Mesothelial cell of epicardium (in vitro differentiated cells): ENCODE measurements at regions not wholly inside any gene's neighbourhood (a gene's known extent, or its start where the extent isn't known, plus 50 kb on each side); places are given as distances from the start of the nearest gene placed in this dataset.

Experiments used
- DNase-seq, 2 experiments: peaks; one replicate each; pipeline ENCODE4 v3.0.0; 2021; ENCODE audit warnings: low spot score in 2 of 2; ENCODE audit not compliant: unreplicated experiment in 2 of 2
- H3K27ac Mint-ChIP-seq: 2 replicates; pipeline ENCODE4 v1.8.0; 2021; ENCODE audit warnings: mixed read lengths
- H3K27me3 Mint-ChIP-seq: 2 replicates; pipeline ENCODE4 v1.8.0; 2021; ENCODE audit warnings: low read depth, mixed read lengths
- H3K36me3 Mint-ChIP-seq: 2 replicates; pipeline ENCODE4 v1.8.0; 2021; ENCODE audit warnings: mixed read lengths
- H3K4me1 Mint-ChIP-seq: 2 replicates; pipeline ENCODE4 v1.8.0; 2021; ENCODE audit warnings: mixed read lengths
- H3K4me3 Mint-ChIP-seq: 2 replicates; pipeline ENCODE4 v1.8.0; 2021; ENCODE audit warnings: mild to moderate bottlenecking, moderate library complexity, mixed read lengths
- H3K9me3 Mint-ChIP-seq: 2 replicates; pipeline ENCODE4 v1.8.0; 2021; ENCODE audit warnings: mixed read lengths
- CTCF ChIP-seq: fragments of 200-600 bp; sonication (generic); IDR thresholded peaks from one replicate; pipeline ENCODE4 v1.5.0; 2021; ENCODE audit warnings: antibody characterized with exemption; ENCODE audit not compliant: unreplicated experiment

GRCh38 chr2:204260162-204260877, 285.0 kb upstream of the PARD3B start:
- H3K4me1 Mint-ChIP-seq = peaks cover 24% of the 10 kb centered on the region
- H3K27ac Mint-ChIP-seq = no peak overlapping the region
- no peaks in the 10 kb centered on the region for H3K27me3 Mint-ChIP-seq
- no peaks in the 10 kb centered on the region for H3K36me3 Mint-ChIP-seq
- TF ChIP-seq CTCF = peak; percentile 80
- no peak overlapping the region for H3K4me3 Mint-ChIP-seq
- H3K9me3 Mint-ChIP-seq = no peaks in the 10 kb centered on the region
- peak; percentile 40 to 67 for DNase-seq

- Mint-ChIP-seq H3K4me1 (peaks cover 18% of the 10 kb centered on the region), H3K9me3 (no peaks in the 10 kb centered on the region), H3K4me3 (no peak overlapping the region), H3K27me3 (no peaks in the 10 kb centered on the region), H3K27ac (no peak overlapping the region), H3K36me3 (no peaks in the 10 kb centered on the region)
- DNase-seq = no peak
- no peak for TF ChIP-seq CTCF
Measured at GRCh38 chr2:204260901-204261300, 284.4 kb upstream of the PARD3B start.

- no peaks in the 10 kb centered on the region for H3K27me3 Mint-ChIP-seq
- no peak overlapping the region for H3K27ac Mint-ChIP-seq
Measured at GRCh38 chr2:204261846-204262245, 283.4 kb upstream of the PARD3B start.

GRCh38 chr2:204264085-204264553, 281.2 kb upstream of the PARD3B start:
- Mint-ChIP-seq H3K9me3 (no peaks in the 10 kb centered on the region), H3K4me3 (no peak overlapping the region), H3K36me3 (no peaks in the 10 kb centered on the region), H3K27ac (no peak overlapping the region), H3K4me1 (peaks cover 14% of the 10 kb centered on the region), H3K27me3 (no peaks in the 10 kb centered on the region)
- DNase-seq = no peak
- no peak for TF ChIP-seq CTCF

More at GRCh38 chr2:204261846-204262245, 283.4 kb upstream of the PARD3B start:
- no peak for DNase-seq
- no peaks in the 10 kb centered on the region for H3K36me3 Mint-ChIP-seq
- TF ChIP-seq CTCF = no peak
- H3K4me3 Mint-ChIP-seq = no peak overlapping the region
- H3K4me1 Mint-ChIP-seq = peaks cover 16% of the 10 kb centered on the region
- H3K9me3 Mint-ChIP-seq = no peaks in the 10 kb centered on the region

GRCh38 chr2:204264621-204265140, 280.6 kb upstream of the PARD3B start:
- no peak overlapping the region for H3K27ac Mint-ChIP-seq
- H3K27me3 Mint-ChIP-seq = no peaks in the 10 kb centered on the region
- peaks cover 10% of the 10 kb centered on the region for H3K4me1 Mint-ChIP-seq
- no peak for DNase-seq
- H3K4me3 Mint-ChIP-seq = no peak overlapping the region
- H3K36me3 Mint-ChIP-seq = no peaks in the 10 kb centered on the region
- TF ChIP-seq CTCF = no peak
- H3K9me3 Mint-ChIP-seq = no peaks in the 10 kb centered on the region
